ENCODE measurements at regions not wholly inside any gene's neighbourhood (a gene's known extent, or its start where the extent isn't known, plus 50 kb on each side); places are given as distances from the start of the nearest gene placed in this dataset.
"Not testable (repeated sequence)": the region's sequence is repeated elsewhere in the genome, so short reads cannot be mapped to it uniquely, and the experiment has no call there.

GRCh38 chr4:26197018-26197779 lies 123.6 kb upstream of the RBPJ start:
- H3K27ac ChIP-seq = peak overlapping the region; percentile 42
- DNase-seq (ENCODE audit: low read depth, low spot score) = peak; percentile 89

DNA sequence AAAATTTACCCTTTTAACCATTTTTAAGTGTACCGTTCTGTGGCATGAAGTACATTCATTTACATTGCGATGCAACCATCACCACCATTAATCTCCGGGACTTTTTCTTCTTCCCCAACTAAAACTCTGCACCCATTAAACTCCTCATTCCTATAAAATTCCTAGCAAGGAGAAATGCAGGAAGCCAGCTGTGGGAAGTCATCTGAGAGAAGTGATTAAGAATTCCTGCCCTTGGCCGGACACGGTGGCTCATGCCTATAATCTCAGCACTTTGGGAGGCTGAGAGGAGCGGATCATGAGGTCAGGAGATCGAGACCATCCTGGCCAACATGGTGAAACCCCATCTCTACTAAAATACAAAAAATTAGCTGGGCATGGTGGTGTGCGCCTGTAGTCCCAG lies 121.9 kb upstream of the RBPJ start:
- H3K27ac ChIP-seq; DNase-seq (ENCODE audit: low read depth, low spot score): not testable (repeated sequence)

DNA sequence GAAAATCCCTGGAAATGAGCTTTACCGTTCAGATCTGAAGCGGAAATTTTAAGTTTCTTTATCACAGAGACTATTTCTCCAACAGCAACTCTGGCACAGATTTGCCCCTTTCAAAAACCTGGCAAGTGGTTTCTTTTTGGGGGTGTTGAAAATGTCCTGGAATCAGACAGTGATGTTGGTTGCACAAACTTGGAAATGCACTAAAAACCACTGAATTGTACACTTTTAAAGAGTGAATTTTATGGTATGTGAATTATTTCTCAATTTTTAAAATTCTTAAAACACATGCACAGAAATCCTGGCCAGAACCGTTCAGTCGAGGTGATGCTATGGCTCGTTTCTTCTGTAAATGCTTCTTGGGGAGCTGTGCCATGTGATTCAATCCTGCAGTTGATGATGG lies 121.2 kb upstream of the RBPJ start:
- H3K27ac ChIP-seq = no peak overlapping the region

GRCh38 chr4:26201120-26201519 lies 119.7 kb upstream of the RBPJ start:
- DNase-seq (ENCODE audit: low read depth, low spot score) = no peak
- no peak overlapping the region for H3K27ac ChIP-seq

More for the DNA sequence above, 121.2 kb upstream of the RBPJ start:
- no peak for DNase-seq (ENCODE audit: low read depth, low spot score)

GRCh38 chr4:26204249-26204825 lies 116.5 kb upstream of the RBPJ start:
- DNase-seq (ENCODE audit: low read depth, low spot score) = no peak
- H3K27ac ChIP-seq = no peak overlapping the region

DNA sequence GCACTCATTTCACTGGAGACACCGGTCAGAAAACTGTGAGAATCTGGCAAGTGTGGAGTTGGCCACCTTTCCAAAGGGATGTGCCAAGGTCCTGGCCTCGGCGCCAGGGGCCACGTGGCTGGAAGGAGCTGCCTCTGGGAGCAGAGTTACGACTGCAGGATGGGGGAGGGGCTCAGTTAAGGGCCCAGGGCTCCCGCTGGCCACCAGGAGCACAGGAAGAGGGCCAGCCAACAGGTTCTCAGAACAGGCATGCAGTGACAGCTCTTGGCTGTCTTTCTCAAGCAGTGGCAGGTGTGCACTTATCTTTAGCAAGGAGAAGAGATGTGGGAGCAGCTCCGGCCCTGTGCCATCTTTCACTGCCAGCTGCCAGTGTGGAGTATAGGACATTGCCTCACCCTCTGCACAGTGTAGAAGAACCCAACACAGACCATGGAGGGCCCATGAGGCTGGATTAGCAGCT lies 115.9 kb upstream of the RBPJ start:
- DNase-seq (ENCODE audit: low read depth, low spot score) = no peak
- no peak overlapping the region for H3K27ac ChIP-seq

DNA sequence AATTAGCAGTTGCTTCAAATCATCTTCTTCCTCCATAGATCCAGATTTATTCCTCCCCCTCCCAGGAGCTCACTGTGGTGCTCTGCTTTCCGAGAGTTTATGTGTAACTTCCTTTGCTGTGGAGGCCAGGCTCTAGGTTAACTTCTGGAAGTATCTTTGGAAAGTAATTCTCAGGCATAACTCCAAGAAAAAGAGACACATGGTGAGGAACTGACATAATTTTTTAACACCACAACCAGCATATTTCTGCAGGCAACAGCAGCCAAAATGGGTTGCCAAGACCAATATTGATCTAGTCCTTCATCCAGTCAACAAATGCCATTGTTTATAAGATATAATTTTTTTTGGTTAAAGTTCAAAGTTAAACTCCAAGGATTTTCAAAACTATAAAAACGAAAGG lies 114.5 kb upstream of the RBPJ start:
- H3K27ac ChIP-seq = no peak overlapping the region
- DNase-seq (ENCODE audit: low read depth, low spot score) = no peak

DNA sequence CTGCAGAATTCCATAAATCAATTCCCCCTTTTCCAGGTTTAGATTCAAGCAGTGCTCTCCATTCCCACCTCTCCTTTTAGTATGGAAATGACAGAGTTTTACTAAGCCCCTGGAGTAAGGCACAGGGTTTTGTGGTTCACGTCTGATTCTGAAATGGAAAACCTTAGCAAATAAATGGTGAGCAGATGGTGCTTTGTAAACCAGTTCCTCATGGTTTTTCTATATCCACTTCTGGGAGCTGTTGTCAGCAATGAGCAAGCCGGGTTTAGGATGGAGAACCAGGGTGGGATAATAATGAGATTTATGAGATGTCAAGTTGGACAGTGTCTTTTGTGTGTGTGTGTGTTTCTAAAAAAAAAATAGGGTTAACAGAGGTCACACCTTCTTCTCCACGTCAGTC lies 113.8 kb upstream of the RBPJ start:
- no peak for DNase-seq (ENCODE audit: low read depth, low spot score)
- H3K27ac ChIP-seq = no peak overlapping the region

DNA sequence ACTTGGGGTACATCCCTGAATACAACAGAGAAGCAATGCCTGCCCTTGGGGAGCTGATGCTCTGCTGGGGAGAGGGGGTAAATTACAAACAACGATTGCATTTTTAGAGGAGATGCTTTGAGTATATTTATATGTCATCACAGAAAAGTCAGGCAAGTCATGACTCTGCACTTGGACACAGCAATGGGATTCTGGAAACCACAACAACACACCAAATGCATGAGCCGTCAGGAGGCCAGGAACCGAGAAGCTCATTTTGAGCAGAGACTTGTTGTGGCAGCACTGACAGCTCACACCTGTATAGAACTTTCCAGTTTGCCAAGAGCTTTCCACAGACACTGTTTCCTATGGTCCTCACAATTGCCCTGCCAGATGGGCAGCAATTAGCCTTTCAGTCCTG lies 113.2 kb upstream of the RBPJ start:
- no peak for DNase-seq (ENCODE audit: low read depth, low spot score)
- no peak overlapping the region for H3K27ac ChIP-seq

DNA sequence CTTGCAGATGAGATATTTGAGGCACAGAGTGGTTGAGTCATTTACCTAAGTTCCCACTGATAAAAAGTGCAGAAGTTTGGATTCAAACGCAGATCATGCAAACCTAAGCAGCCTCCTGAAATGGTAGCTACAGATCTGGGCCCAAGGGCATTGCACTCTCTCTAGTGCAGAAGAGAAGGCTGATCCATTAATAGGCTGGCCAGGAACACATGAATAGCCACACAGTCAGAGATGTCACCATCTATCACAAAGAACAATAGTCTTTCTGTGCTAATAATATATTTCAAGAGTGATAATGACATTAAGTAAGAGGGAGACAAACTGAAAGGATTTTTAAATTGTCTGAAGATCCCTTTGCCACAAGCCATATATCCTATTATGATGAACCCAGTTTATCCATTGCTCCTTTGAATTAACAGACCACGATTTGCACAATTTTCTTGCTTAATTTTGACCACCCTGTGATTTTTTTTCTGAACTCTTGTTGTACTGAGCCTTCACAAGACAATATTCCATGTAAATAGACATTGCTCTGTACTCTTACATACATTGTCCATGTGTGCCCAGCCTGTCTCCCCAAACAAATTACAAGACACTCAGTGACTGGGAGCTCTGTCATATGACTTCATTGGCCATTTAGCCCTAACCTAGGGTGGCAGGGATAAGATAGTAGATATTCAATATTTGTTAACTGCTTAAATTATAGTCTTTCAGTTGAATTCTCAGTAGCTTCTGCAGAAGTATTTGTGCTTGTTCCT lies 112.4 kb upstream of the RBPJ start:
- no peak overlapping the region for H3K27ac ChIP-seq
- no peak for DNase-seq (ENCODE audit: low read depth, low spot score)

DNA sequence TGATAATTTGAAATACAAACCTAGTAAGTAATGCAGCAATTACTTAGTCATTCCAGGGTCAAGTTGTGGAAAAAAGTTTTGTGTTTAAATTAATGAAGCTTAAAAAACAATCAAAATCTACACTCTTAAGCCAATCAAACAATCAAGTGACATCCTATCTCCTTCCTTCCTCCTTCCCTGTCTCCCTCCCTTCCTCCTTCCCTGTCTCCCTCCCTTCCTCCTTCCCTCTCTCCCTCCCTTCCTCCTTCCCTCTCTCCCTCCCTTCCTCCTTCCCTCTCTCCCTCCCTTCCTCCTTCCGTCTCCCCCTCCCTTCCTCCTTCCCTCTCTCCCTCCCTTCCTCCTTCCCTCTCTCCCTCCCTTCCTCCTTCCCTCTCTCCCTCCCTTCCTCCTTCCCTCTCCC lies 111.4 kb upstream of the RBPJ start:
- not testable (repeated sequence) for H3K27ac ChIP-seq; DNase-seq (ENCODE audit: low read depth, low spot score)

DNA sequence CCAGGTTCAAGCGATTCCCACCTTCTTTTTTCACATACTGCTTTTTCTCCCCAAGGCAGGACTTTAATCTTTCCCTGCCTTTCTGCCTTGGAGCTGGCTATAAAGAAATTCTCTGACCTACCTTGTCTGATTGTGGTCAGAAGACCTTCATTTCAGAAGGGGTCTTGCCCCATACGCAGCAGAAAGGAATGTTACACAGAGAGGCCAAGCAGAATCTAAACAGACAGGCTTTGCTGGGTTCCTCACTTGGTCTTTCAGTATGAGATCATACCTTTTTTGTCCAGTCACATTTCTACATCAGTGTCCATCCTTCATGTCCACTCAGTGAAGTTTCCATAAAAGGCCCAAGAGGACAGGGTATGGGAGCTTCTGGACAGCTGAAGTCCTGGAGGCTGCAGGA lies 108.3 kb upstream of the RBPJ start:
- DNase-seq (ENCODE audit: low read depth, low spot score) = no peak
- no peak overlapping the region for H3K27ac ChIP-seq

DNA sequence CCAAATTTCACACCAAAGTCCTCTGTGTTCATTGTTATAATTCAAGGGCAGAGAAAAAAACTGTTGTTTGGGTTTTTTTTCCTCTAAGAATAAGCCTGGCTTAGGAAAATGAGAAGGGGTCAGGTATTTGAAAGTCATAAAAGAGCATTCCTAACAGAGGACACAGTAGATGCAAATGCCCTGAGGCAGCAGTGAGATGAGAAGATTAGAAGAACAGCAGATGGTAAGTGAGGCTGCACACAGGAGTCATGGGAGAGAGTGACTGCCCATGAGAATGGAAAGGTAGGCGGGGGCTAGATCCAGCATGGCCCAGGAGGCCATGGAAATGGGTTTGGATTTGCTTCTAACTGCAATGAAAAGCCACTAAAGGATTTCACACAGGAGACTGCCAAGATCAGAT lies 107.5 kb upstream of the RBPJ start:
- DNase-seq (ENCODE audit: low read depth, low spot score) = no peak
- no peak overlapping the region for H3K27ac ChIP-seq

DNA sequence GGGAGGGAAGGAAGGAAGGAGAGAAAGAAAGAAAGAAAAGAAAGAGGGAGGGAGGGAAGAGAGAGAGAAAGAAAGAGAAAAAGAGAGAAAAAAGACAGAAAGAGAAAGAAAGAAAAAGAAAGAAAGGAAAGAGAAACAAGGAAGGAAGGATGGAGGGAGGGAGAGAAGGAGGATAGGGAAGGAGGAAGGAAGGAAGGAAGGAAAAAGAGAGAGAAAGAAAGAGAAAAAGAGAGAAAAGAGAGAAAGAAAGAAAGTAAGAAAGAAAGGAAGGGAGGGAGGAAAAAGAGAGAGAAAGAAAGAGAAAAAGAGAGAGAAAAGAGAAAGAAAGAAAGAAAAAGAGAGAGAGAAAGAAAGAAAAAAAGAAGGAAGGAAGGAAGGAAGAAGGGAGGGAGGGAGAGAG lies 105.8 kb upstream of the RBPJ start:
- no peak overlapping the region for H3K27ac ChIP-seq
- no peak for DNase-seq (ENCODE audit: low read depth, low spot score)

DNA sequence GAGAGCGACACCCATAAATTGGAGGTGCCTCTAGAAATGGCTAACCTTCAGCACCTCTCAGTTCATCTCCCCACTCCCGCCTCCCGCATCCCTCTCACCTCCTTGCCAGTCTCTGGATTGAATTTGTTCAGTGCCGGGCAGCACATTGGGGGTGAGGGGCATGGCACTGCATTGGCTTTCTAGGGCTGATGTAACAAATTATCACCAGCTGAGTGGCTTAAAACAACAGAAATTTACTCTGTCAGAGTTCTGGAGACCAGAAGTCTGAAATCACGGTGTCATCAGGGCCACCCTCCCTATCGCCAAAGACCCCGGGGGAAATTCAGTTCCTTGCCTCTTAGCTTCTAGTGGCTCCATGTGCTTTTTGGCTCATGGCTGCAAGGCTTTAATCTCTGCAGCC lies 105.1 kb upstream of the RBPJ start:
- DNase-seq (ENCODE audit: low read depth, low spot score) = no peak
- no peak overlapping the region for H3K27ac ChIP-seq

DNA sequence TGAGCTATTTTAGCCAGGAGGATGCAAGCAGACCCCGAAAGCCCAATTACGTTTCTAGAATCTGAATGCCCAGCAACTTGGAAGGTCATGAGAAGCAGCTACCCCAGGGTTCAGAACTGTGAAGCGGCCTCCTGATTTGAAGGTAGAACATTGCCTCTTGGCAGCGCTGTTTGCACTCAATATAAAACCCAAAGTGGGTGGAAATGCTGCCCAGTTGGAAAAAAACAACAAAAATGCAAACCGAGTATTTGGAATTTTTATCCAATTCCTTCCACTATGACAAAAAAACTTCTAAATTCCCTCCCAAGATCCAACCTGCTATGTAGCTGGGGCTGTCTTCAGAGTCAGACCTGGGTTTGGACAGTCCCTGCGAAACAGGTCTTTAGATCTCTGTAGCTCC lies 103.3 kb upstream of the RBPJ start:
- H3K27ac ChIP-seq = no peak overlapping the region
- no peak for DNase-seq (ENCODE audit: low read depth, low spot score)

DNA sequence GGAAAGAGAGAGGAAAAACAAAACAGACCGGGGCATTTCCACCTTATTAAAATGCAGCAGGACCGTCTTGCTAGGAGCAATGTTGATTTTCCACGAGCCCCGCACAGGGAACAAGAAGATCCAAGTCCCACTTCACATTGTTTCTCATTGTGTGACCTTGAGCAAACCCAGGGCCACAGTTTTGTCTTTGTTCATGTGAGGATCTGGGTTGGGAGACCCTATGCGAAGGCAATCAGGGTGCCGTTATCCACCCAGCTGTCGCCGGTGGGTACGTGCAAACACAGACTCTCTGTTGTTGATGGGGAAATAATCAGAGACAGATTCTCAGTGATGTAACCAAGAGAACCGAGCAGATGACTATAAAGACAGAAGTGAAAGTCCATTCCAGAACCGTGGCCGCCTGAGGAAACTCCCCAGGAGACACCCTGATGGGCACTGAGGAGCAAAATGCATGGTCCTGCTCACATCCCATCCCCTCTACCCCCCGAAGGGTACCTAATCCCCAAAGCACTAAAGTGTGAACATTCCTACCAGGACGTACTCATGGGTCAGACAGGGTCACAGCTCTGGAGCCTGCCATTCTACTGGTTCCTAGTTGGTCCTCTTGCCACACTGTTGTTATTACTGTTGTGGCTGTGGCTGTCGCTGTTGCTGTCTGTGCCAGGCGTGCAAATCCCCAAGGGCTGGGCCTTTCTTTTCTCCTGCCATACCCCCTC lies 102.7 kb upstream of the RBPJ start:
- H3K27ac ChIP-seq = no peak overlapping the region
- DNase-seq (ENCODE audit: low read depth, low spot score) = no peak

DNA sequence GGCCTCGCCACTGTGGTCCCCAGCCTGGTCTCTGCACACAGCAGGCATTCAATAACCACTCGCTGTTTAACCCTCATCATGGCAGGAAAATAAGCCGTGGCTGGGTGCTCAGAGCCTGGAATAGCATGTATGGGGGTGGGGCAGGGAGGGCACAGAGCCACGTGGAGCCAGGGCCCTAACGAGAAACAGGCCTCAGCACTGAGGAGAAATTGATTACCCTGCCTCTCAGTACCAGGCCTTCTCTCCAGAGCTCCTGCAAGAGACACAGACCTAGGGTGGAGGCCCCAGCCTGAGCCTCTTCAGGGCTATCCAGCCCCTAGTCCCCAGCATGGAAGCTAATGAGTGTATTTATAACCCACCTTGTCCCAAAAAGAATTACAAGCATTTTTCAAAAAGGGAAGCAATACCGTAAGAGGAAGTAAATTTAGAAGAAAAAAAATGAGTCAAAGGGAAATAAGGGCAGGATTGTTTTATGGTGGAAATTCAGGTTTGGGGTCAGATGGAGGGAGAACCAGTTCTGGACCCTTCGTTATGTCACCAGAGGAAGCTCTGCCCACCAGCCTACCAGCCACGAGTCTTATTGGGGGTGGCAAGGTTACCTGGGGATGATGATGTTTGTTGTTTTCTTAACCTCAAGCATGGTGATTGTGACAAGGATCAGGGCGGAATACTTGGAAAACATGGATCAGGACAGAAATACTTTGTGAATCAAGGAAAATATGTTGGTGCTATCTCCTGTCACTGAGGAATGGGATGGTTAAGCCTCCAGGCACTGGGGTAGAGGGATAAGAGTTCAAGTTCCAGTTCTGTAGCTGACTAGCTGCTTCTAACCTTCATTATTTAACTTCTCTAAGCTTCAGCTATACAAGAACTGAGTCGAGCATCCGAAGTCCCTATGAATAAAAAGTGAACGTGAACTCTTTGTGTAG lies 101.9 kb upstream of the RBPJ start:
- no peak for DNase-seq (ENCODE audit: low read depth, low spot score)
- H3K27ac ChIP-seq = no peak overlapping the region

- no peak for DNase-seq (ENCODE audit: low read depth, low spot score)
- H3K27ac ChIP-seq = no peak overlapping the region
Observed at GRCh38 chr4:26220696-26221095, 100.1 kb upstream of the RBPJ start.

- no peak overlapping the region for H3K27ac ChIP-seq
- DNase-seq (ENCODE audit: low read depth, low spot score) = peak; percentile 12
Observed at GRCh38 chr4:26223155-26223554, 97.7 kb upstream of the RBPJ start.

Data from epithelial cell of prostate (primary cell).